Trophoblast cell (in vitro differentiated cells and primary cell): ENCODE measurements at regions not wholly inside any gene's neighbourhood (a gene's known extent, or its start where the extent isn't known, plus 50 kb on each side); places are given as distances from the start of the nearest gene placed in this dataset.

Experiments
- DNase-seq, 2 donors: peaks; one replicate each; pipeline ENCODE4 v3.0.0-alpha.2; 2016
- H2AFZ ChIP-seq: 2 replicates; pipeline ENCODE4 v1.6.1; 2013; ENCODE audit warnings: low read length, moderate library complexity, mild to moderate bottlenecking; ENCODE audit not compliant: insufficient read depth, poor library complexity
- H2AK5ac ChIP-seq: 2 replicates; pipeline ENCODE4 v1.6.1; 2013; ENCODE audit warnings: mild to moderate bottlenecking, low read length
- H2BK120ac ChIP-seq: 2 replicates; pipeline ENCODE4 v1.6.1; 2013; ENCODE audit warnings: low read length, mild to moderate bottlenecking, moderate library complexity; ENCODE audit not compliant: insufficient read depth, poor library complexity
- H2BK12ac ChIP-seq: 2 replicates; pipeline ENCODE4 v1.6.1; 2013; ENCODE audit warnings: mild to moderate bottlenecking, low read length, moderate library complexity
- H2BK5ac ChIP-seq: 2 replicates; pipeline ENCODE4 v1.6.1; 2013; ENCODE audit warnings: low read length, low read depth, moderate library complexity, mild to moderate bottlenecking; ENCODE audit not compliant: poor library complexity
- H3K14ac ChIP-seq: 2 replicates; pipeline ENCODE4 v1.6.1; 2013; ENCODE audit warnings: mild to moderate bottlenecking, low read length
- H3K18ac ChIP-seq: 2 replicates; pipeline ENCODE4 v1.6.1; 2013; ENCODE audit warnings: mild to moderate bottlenecking, low read length
- H3K23ac ChIP-seq: 2 replicates; pipeline ENCODE4 v1.6.1; 2013; ENCODE audit warnings: low read length
- H3K27ac ChIP-seq: 2 replicates; pipeline ENCODE4 v1.5.1; 2013; ENCODE audit warnings: low read depth, mild to moderate bottlenecking, inconsistent platforms, low read length, moderate library complexity
- H3K27me3 ChIP-seq: 2 replicates; pipeline ENCODE4 v1.6.1; 2013; ENCODE audit warnings: inconsistent platforms, mild to moderate bottlenecking, low read length, moderate library complexity; ENCODE audit not compliant: insufficient read depth
- H3K36me3 ChIP-seq, 2 experiments: 1 replicate in 1 of 2; 2 replicates in 1 of 2; pipeline ENCODE4 v1.6.1; 2013; ENCODE audit warnings: low read length in 2 of 2, mild to moderate bottlenecking in 2 of 2, moderate library complexity in 1 of 2; ENCODE audit not compliant: insufficient read depth in 2 of 2, control insufficient read depth in 1 of 2
- H3K4ac ChIP-seq: 2 replicates; pipeline ENCODE4 v1.6.1; 2013; ENCODE audit warnings: low read depth, mild to moderate bottlenecking, low read length, moderate library complexity
- H3K4me1 ChIP-seq, 2 experiments: 1 replicate in 1 of 2; 2 replicates in 1 of 2; pipeline ENCODE4 v1.6.1; 2013; ENCODE audit warnings: low read length in 2 of 2, mild to moderate bottlenecking in 2 of 2, moderate library complexity in 1 of 2; ENCODE audit not compliant: insufficient read depth in 2 of 2, control insufficient read depth in 1 of 2
- H3K4me2 ChIP-seq: 2 replicates; pipeline ENCODE4 v1.6.1; 2013; ENCODE audit warnings: inconsistent platforms, mild to moderate bottlenecking, low read length, moderate library complexity
- H3K4me3 ChIP-seq: 2 replicates; pipeline ENCODE4 v1.5.1; 2013; ENCODE audit warnings: mild to moderate bottlenecking, low read depth, low read length, inconsistent platforms
- H3K79me1 ChIP-seq: one replicate; pipeline ENCODE4 v1.6.1; 2013; ENCODE audit warnings: low read length
- H3K79me2 ChIP-seq: 2 replicates; pipeline ENCODE4 v1.6.1; 2013; ENCODE audit warnings: low read length, mild to moderate bottlenecking; ENCODE audit not compliant: control insufficient read depth, insufficient read depth, poor library complexity
- H3K9ac ChIP-seq: 2 replicates; pipeline ENCODE4 v1.6.1; 2013; ENCODE audit warnings: mild to moderate bottlenecking, low read length
- H3K9me3 ChIP-seq: 2 replicates; pipeline ENCODE4 v1.6.1; 2013; ENCODE audit warnings: low read depth, mild to moderate bottlenecking, control low read depth, inconsistent platforms, low read length; ENCODE audit not compliant: insufficient read depth
- H4K12ac ChIP-seq: 2 replicates; pipeline ENCODE4 v1.6.1; 2013; ENCODE audit warnings: low read depth, mild to moderate bottlenecking, low read length, moderate library complexity
- H4K8ac ChIP-seq: 2 replicates; pipeline ENCODE4 v1.6.1; 2013; ENCODE audit warnings: low read depth, mild to moderate bottlenecking, low read length, moderate library complexity
- H4K91ac ChIP-seq: one replicate; pipeline ENCODE4 v1.6.1; 2013; ENCODE audit warnings: low read depth, mild to moderate bottlenecking, low read length, moderate library complexity
- WGBS: extraction: QIAGEN DNeasy Blood & Tissue Kit; methylation state at CpG from one replicate; pipeline ENCODE4 v1.1.7; 2013; ENCODE audit warnings: missing lambda C conversion rate; ENCODE audit not compliant: insufficient read length, insufficient coverage; ENCODE audit errors: extremely low coverage; 5-methylcytosine and 5-hydroxymethylcytosine counted together

DNA sequence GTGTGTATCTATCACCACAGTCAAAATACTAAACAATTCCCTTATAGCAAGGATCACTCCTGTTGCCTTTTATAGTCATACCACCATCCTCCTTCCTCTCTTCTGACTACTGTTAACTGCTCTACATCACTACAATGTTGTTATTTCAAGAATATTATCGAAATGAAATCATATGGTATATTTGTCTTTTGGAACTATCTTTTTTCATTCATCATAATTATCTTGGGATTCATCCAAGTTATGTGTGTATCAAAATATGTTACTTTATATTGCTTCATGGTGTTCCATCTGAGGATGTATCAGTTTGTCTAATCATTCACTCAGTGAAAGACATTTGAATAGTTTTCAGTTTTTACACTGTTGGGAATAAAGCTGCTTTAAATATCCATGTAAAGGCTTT is 1423.0 kb upstream of the PIK3C3 start:
- no peaks in the 10 kb centered on the region for H3K36me3 ChIP-seq
- no peak overlapping the region for H3K14ac ChIP-seq
- no peak overlapping the region for H3K9ac ChIP-seq
- no peak overlapping the region for H2AK5ac ChIP-seq
- H3K23ac ChIP-seq: no peak overlapping the region
- no peaks in the 10 kb centered on the region for H3K27me3 ChIP-seq
- no peak overlapping the region for H3K18ac ChIP-seq
- H2BK5ac ChIP-seq: no peak overlapping the region
- H3K4me3 ChIP-seq: no peak overlapping the region
- no peak overlapping the region for H2AFZ ChIP-seq
- no peaks in the 10 kb centered on the region for H3K79me1 ChIP-seq
- H4K8ac ChIP-seq: no peak overlapping the region
- no CpG with 5 or more reads among the region's 1 CpG for WGBS
- peaks cover 0 to 2% of the 10 kb centered on the region in 2 experiments for H3K4me1 ChIP-seq
- no peak overlapping the region for H4K91ac ChIP-seq
- no peak overlapping the region for H4K12ac ChIP-seq
- no peak overlapping the region for H3K27ac ChIP-seq
- no peaks in the 10 kb centered on the region for H3K9me3 ChIP-seq
- no peak for DNase-seq
- H2BK12ac ChIP-seq: no peak overlapping the region
- H2BK120ac ChIP-seq: no peak overlapping the region
- no peaks in the 10 kb centered on the region for H3K79me2 ChIP-seq
- no peak overlapping the region for H3K4me2 ChIP-seq
- H3K4ac ChIP-seq: no peak overlapping the region

DNA sequence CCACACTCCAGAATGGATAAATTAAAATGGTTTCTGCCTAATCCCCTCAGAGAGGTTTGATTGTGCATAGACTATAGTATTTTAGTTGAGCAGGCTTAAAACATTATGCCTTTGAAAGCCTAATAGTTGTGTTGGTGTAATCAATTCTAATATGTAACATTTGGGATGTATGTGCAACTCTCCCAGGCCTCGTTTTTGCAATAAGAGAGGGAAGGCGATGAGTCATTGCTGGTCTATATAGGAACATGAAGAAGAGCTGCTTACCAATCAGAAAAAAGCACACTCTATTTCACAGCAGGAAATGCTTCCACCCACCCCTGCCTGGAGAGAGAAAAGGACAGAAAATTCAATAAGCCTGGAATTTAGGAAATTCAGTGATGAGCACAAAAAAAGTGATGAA is 1424.0 kb upstream of the PIK3C3 start:
- Histone ChIP-seq H2AFZ (no peak overlapping the region), H3K4me2 (no peak overlapping the region)
- DNase-seq: no peak

DNA sequence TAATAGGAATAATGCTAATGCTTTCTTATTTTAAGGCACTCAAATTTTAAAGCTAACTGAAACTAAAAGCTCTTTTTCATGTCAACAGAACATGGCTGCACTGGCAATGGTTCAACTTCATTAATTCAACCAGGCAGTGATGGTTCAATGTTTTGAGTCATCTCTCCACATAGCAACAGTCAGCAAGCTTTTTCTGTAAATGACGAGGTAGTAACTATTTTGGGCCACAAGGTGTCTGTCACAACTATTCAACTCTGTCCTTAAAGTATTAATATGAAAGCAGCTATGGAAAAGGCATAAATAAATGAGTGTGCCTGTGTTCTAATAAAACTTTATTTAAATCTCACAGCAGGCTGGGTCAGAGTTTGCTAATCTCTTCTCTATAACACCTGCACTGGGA is 1425.6 kb upstream of the PIK3C3 start:
- Histone ChIP-seq H4K12ac (no peak overlapping the region), H3K9ac (no peak overlapping the region), H4K91ac (no peak overlapping the region), H2AK5ac (no peak overlapping the region), H3K79me1 (no peaks in the 10 kb centered on the region), H3K4me1 (no peaks in the 10 kb centered on the region), H2BK5ac (no peak overlapping the region), H3K9me3 (no peaks in the 10 kb centered on the region), H3K18ac (no peak overlapping the region), H2BK12ac (no peak overlapping the region), H2BK120ac (no peak overlapping the region), H3K4ac (no peak overlapping the region), H3K23ac (no peak overlapping the region), H2AFZ (no peak overlapping the region), H3K14ac (no peak overlapping the region), H3K27ac (no peak overlapping the region), H4K8ac (no peak overlapping the region), H3K79me2 (no peaks in the 10 kb centered on the region), H3K36me3 (no peaks in the 10 kb centered on the region), H3K4me3 (no peak overlapping the region), H3K27me3 (no peaks in the 10 kb centered on the region), H3K4me2 (no peak overlapping the region)
- peak in 1 of 2 donors; percentile 27 for DNase-seq
- WGBS: no CpG with 5 or more reads among the region's 1 CpG

More for the DNA sequence above, 1424.0 kb upstream of the PIK3C3 start:
- Histone ChIP-seq H3K4ac (no peak overlapping the region), H2AK5ac (no peak overlapping the region), H3K36me3 (no peaks in the 10 kb centered on the region), H3K9me3 (no peaks in the 10 kb centered on the region), H4K91ac (no peak overlapping the region), H3K23ac (no peak overlapping the region), H2BK12ac (no peak overlapping the region), H3K79me2 (no peaks in the 10 kb centered on the region), H3K14ac (no peak overlapping the region), H4K8ac (no peak overlapping the region), H3K4me3 (no peak overlapping the region), H3K9ac (no peak overlapping the region), H4K12ac (no peak overlapping the region), H3K27ac (no peak overlapping the region), H3K79me1 (no peaks in the 10 kb centered on the region), H2BK5ac (no peak overlapping the region), H3K27me3 (no peaks in the 10 kb centered on the region), H2BK120ac (no peak overlapping the region), H3K18ac (no peak overlapping the region), H3K4me1 (no peaks in the 10 kb centered on the region)
- no CpG with 5 or more reads among the region's 2 CpGs for WGBS

DNA sequence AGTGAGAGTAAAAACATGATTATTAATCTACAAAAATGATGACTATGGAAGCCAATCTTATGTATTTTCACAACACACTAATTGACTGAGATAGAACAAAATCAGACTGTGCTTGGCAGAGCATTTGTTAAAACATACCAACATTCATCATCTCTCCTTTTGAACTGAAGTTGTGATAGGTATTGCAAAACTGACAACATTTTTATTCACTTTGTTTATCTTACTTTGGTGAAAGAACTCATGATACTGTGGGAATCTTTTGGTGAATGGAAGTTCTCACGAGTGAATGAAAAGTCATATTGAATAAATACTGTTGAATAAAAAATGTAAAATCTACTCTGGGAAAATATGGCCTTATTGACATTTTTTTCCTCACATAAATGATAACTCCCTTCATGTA is 1430.2 kb upstream of the PIK3C3 start:
- no peak overlapping the region for H3K27ac ChIP-seq
- no peak overlapping the region for H4K91ac ChIP-seq
- no peak overlapping the region for H4K12ac ChIP-seq
- no peaks in the 10 kb centered on the region for H3K4me1 ChIP-seq
- DNase-seq: no peak
- H2BK5ac ChIP-seq: no peak overlapping the region
- H3K23ac ChIP-seq: no peak overlapping the region
- H2BK12ac ChIP-seq: no peak overlapping the region
- H3K18ac ChIP-seq: no peak overlapping the region
- no peaks in the 10 kb centered on the region for H3K27me3 ChIP-seq
- no peaks in the 10 kb centered on the region for H3K79me2 ChIP-seq
- no peaks in the 10 kb centered on the region for H3K36me3 ChIP-seq
- no CpG with 5 or more reads among the region's 1 CpG for WGBS
- H3K79me1 ChIP-seq: no peaks in the 10 kb centered on the region
- no peaks in the 10 kb centered on the region for H3K9me3 ChIP-seq
- no peak overlapping the region for H2BK120ac ChIP-seq
- no peak overlapping the region for H3K4me3 ChIP-seq
- H3K4ac ChIP-seq: no peak overlapping the region
- H3K9ac ChIP-seq: no peak overlapping the region
- no peak overlapping the region for H3K14ac ChIP-seq
- H2AK5ac ChIP-seq: no peak overlapping the region
- no peak overlapping the region for H2AFZ ChIP-seq
- H4K8ac ChIP-seq: no peak overlapping the region
- H3K4me2 ChIP-seq: no peak overlapping the region
